ENCODE measurements at regions not wholly inside any gene's neighbourhood (a gene's known extent, or its start where the extent isn't known, plus 50 kb on each side); places are given as distances from the start of the nearest gene placed in this dataset.
"Not testable (repeated sequence)": the region's sequence is repeated elsewhere in the genome, so short reads cannot be mapped to it uniquely, and the experiment has no call there.

- no peak overlapping the region for H3K4me3 ChIP-seq (ENCODE audit: low read length)
- H3K27me3 ChIP-seq (ENCODE audit: control insufficient read depth, insufficient read depth): no peaks in the 10 kb centered on the region
- DNase-seq (no peak), ATAC-seq (no peak)
- H3K9me3 ChIP-seq (ENCODE audit: control insufficient read depth, low read length): no peaks in the 10 kb centered on the region
- 61% methylated on average over 4 of the region's 4 CpGs for WGBS
- no peak overlapping the region for H3K27ac ChIP-seq (ENCODE audit: low read length)
- intact Hi-C loops (cut with DNase I): no loop called here
- H3K4me1 ChIP-seq (ENCODE audit: control insufficient read depth, insufficient read depth, low read length): no peaks in the 10 kb centered on the region
Observed at GRCh38 chr18:64693766-64694165, 544.9 kb upstream of the LINC00305 start.

DNA sequence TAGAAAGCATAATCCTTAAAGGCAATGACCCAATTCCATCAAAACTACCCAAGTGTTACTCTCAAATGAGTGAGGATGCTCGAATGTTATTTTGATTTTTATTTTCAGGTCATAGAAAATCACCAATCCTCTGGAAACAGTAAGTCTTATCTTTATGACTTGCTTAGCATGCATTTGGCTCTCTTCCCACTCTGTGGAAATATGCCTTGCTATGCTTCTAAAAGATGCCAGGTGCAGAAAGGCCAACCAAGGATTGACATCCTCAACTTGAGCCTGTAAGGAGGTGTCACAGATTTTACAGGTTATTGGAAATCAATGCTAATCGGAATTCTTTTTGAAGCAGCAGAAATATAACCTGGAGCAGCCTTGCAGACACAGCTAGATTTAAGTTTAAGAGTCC, 543.9 kb upstream of the LINC00305 start:
- no peak for DNase-seq
- Histone ChIP-seq H3K9me3 (ENCODE audit: control insufficient read depth, low read length) (no peaks in the 10 kb centered on the region), H3K4me3 (ENCODE audit: low read length) (no peak overlapping the region), H3K27ac (ENCODE audit: low read length) (no peak overlapping the region), H3K4me1 (ENCODE audit: control insufficient read depth, insufficient read depth, low read length) (no peaks in the 10 kb centered on the region), H3K27me3 (ENCODE audit: control insufficient read depth, insufficient read depth) (no peaks in the 10 kb centered on the region)
- 82% methylated on average over 2 of the region's 2 CpGs for WGBS
- intact Hi-C loops (cut with DNase I): no loop called here
- no peak for ATAC-seq

- intact Hi-C loops (cut with DNase I): no loop called here
- Histone ChIP-seq H3K9me3 (ENCODE audit: control insufficient read depth, low read length) (no peaks in the 10 kb centered on the region), H3K4me1 (ENCODE audit: control insufficient read depth, insufficient read depth, low read length) (no peaks in the 10 kb centered on the region), H3K4me3 (ENCODE audit: low read length) (no peak overlapping the region), H3K27ac (ENCODE audit: low read length) (no peak overlapping the region), H3K27me3 (ENCODE audit: control insufficient read depth, insufficient read depth) (no peaks in the 10 kb centered on the region)
- DNase-seq: no peak
- ATAC-seq: no peak
- 75% methylated on average over 2 of the region's 2 CpGs for WGBS
Observed at GRCh38 chr18:64679121-64679520, 530.2 kb upstream of the LINC00305 start.

DNA sequence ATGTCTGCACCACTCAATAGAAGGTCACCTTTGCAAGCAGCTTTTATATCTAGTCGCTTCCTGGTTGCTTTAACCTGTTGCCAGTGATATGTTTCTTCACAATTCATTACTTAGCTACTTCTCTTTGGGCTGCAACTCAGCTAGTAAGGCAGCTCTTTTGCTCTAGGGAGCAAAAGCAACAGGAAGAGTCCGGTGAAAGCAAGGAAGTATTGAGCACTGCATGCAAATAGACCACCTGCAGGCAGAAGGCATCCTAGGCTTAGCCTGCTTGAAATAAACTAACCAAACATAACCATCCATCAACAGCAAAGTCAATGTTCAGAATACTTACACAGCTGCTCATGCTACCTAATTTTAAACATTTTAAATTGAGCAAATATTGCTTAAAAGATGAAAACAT, 529.2 kb upstream of the LINC00305 start:
- 60% methylated on average over 2 of the region's 2 CpGs for WGBS

DNA sequence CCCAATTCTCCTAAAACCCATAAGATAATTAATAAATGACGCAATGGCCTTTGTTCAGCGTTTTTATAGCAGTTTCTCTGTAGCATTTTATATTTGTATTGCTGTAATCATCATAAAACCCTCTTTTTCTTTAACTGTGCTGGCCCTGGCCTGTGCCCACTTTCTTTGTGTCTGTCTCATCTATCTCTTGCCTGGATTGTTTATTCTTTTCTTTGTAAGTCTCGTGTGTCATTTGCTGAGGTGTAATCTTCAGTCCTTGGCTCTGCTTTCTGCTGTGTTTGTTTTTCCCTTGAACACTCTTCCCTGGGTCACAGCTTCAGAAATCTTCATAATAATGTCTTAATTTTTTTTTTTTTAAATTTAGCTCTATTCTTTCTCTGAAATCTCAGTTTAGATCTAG, 525.8 kb upstream of the LINC00305 start:
- ATAC-seq: no peak
- no peaks in the 10 kb centered on the region for H3K9me3 ChIP-seq (ENCODE audit: control insufficient read depth, low read length)
- WGBS: 73% methylated on average over 3 of the region's 3 CpGs
- no peak overlapping the region for H3K27ac ChIP-seq (ENCODE audit: low read length)
- no peaks in the 10 kb centered on the region for H3K4me1 ChIP-seq (ENCODE audit: control insufficient read depth, insufficient read depth, low read length)
- H3K27me3 ChIP-seq (ENCODE audit: control insufficient read depth, insufficient read depth): no peaks in the 10 kb centered on the region
- no peak for DNase-seq
- H3K4me3 ChIP-seq (ENCODE audit: low read length): no peak overlapping the region
- intact Hi-C loops (cut with DNase I): no loop called here

More for the DNA sequence above, 529.2 kb upstream of the LINC00305 start:
- no peaks in the 10 kb centered on the region for H3K9me3 ChIP-seq (ENCODE audit: control insufficient read depth, low read length)
- no peak overlapping the region for H3K4me3 ChIP-seq (ENCODE audit: low read length)
- DNase-seq (no peak), ATAC-seq (no peak)
- no peak overlapping the region for H3K27ac ChIP-seq (ENCODE audit: low read length)
- intact Hi-C loops (cut with DNase I): no loop called here
- no peaks in the 10 kb centered on the region for H3K27me3 ChIP-seq (ENCODE audit: control insufficient read depth, insufficient read depth)
- H3K4me1 ChIP-seq (ENCODE audit: control insufficient read depth, insufficient read depth, low read length): no peaks in the 10 kb centered on the region

GRCh38 chr18:64671293-64671692, 522.4 kb upstream of the LINC00305 start:
- H3K4me3 ChIP-seq (ENCODE audit: low read length); ATAC-seq; H3K27ac ChIP-seq (ENCODE audit: low read length); H3K9me3 ChIP-seq (ENCODE audit: control insufficient read depth, low read length); H3K27me3 ChIP-seq (ENCODE audit: control insufficient read depth, insufficient read depth); intact Hi-C loops (cut with DNase I); H3K4me1 ChIP-seq (ENCODE audit: control insufficient read depth, insufficient read depth, low read length); DNase-seq: not testable (repeated sequence)
- 71% methylated on average over 5 of the region's 5 CpGs for WGBS

GRCh38 chr18:64668461-64668962, 519.6 kb upstream of the LINC00305 start:
- no peaks in the 10 kb centered on the region for H3K9me3 ChIP-seq (ENCODE audit: control insufficient read depth, low read length)
- 95% methylated on average over 1 of the region's 1 CpG for WGBS
- no peak overlapping the region for H3K27ac ChIP-seq (ENCODE audit: low read length)
- intact Hi-C loops (cut with DNase I): no loop called here
- no peaks in the 10 kb centered on the region for H3K4me1 ChIP-seq (ENCODE audit: control insufficient read depth, insufficient read depth, low read length)
- DNase-seq (no peak), ATAC-seq (no peak)
- no peak overlapping the region for H3K4me3 ChIP-seq (ENCODE audit: low read length)
- no peaks in the 10 kb centered on the region for H3K27me3 ChIP-seq (ENCODE audit: control insufficient read depth, insufficient read depth)

DNA sequence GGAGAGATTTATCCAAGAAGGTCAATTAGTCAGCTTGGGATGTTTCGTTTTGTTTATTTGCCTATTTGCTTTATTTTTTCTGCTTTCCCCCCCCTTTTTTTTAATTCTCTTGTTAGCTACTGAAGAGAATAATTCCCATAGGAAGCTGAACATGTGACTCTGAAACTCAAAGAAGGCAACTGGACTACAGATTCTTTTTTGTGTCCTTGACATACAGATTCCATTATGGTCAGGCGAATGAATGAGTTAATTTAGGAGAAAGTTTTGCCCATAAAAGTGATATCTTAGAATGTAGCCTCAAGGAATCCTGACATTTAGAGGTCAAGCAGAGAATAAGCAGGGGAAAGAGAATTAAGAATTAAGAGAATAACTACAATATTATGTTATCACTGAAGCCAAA, 514.2 kb upstream of the LINC00305 start:
- no peak for ATAC-seq
- DNase-seq: no peak
- WGBS: 88% methylated on average over 2 of the region's 2 CpGs
- Histone ChIP-seq H3K27ac (ENCODE audit: low read length) (no peak overlapping the region), H3K27me3 (ENCODE audit: control insufficient read depth, insufficient read depth) (no peaks in the 10 kb centered on the region), H3K9me3 (ENCODE audit: control insufficient read depth, low read length) (no peaks in the 10 kb centered on the region), H3K4me1 (ENCODE audit: control insufficient read depth, insufficient read depth, low read length) (no peaks in the 10 kb centered on the region), H3K4me3 (ENCODE audit: low read length) (no peak overlapping the region)
- intact Hi-C loops (cut with DNase I): no loop called here

- no peak overlapping the region for H3K4me3 ChIP-seq (ENCODE audit: low read length)
- H3K27me3 ChIP-seq (ENCODE audit: control insufficient read depth, insufficient read depth): no peaks in the 10 kb centered on the region
- ATAC-seq (no peak), DNase-seq (no peak)
- H3K27ac ChIP-seq (ENCODE audit: low read length): no peak overlapping the region
- intact Hi-C loops (cut with DNase I): no loop called here
- 31% methylated on average over 4 of the region's 4 CpGs for WGBS
- no peaks in the 10 kb centered on the region for H3K9me3 ChIP-seq (ENCODE audit: control insufficient read depth, low read length)
- no peaks in the 10 kb centered on the region for H3K4me1 ChIP-seq (ENCODE audit: control insufficient read depth, insufficient read depth, low read length)
Observed at GRCh38 chr18:64659196-64659595, 510.3 kb upstream of the LINC00305 start.

DNA sequence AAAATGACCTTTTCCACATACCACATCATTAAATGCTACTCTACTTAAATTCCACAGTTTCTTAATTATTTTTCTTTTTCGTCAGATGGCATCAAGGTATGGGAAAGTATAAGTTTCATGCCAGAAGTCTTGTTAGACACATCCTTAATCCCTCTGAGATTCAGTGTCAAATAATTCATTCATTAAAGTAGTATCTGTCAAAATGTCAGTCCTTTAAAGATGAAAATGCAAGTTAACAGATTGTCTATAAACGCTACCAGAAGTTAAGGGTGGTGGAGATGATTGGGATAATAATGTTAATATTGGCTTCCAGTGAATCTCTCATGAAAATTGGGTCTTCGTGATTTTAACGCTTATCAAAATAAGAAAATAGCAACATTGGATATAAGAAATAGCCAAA, 504.2 kb upstream of the LINC00305 start:
- Histone ChIP-seq H3K4me1 (ENCODE audit: control insufficient read depth, insufficient read depth, low read length) (no peaks in the 10 kb centered on the region), H3K9me3 (ENCODE audit: control insufficient read depth, low read length) (no peaks in the 10 kb centered on the region), H3K27me3 (ENCODE audit: control insufficient read depth, insufficient read depth) (no peaks in the 10 kb centered on the region), H3K4me3 (ENCODE audit: low read length) (no peak overlapping the region), H3K27ac (ENCODE audit: low read length) (no peak overlapping the region)
- DNase-seq (no peak), ATAC-seq (no peak)
- 66% methylated on average over 4 of the region's 4 CpGs for WGBS
- intact Hi-C loops (cut with DNase I): no loop called here

- no peaks in the 10 kb centered on the region for H3K27me3 ChIP-seq (ENCODE audit: control insufficient read depth, insufficient read depth)
Observed at GRCh38 chr18:64650068-64650467, 501.2 kb upstream of the LINC00305 start.

DNA sequence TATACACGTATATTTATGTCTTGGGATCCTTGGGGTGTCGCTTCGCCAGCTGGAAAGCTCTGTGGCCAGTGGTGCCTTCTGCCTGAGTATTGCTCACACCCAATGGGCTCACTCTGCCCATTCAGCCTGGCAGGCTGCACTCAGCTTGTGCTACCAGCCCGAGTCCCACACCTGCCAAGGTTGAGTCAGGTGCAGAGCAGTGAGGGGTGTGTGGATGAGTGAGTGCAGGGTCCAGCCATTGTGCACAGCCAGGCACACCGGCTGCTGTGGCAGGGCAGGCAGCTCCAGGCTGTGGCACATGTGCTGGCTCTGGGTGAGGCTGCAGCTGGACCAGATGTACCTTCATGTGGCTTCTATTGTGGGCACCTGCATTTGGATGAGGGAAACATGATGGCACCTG, 496.9 kb upstream of the LINC00305 start:
- no peaks in the 10 kb centered on the region for H3K4me1 ChIP-seq (ENCODE audit: control insufficient read depth, insufficient read depth, low read length)
- DNase-seq: no peak
- no peaks in the 10 kb centered on the region for H3K9me3 ChIP-seq (ENCODE audit: control insufficient read depth, low read length)
- no peaks in the 10 kb centered on the region for H3K27me3 ChIP-seq (ENCODE audit: control insufficient read depth, insufficient read depth)
- intact Hi-C loops (cut with DNase I): no loop called here
- peak in 1 of 2 donors; percentile 19 for ATAC-seq
- 91% methylated on average over 5 of the region's 5 CpGs for WGBS
- no peak overlapping the region for H3K4me3 ChIP-seq (ENCODE audit: low read length)
- no peak overlapping the region for H3K27ac ChIP-seq (ENCODE audit: low read length)

More at GRCh38 chr18:64650068-64650467, 501.2 kb upstream of the LINC00305 start:
- Histone ChIP-seq H3K9me3 (ENCODE audit: control insufficient read depth, low read length) (no peaks in the 10 kb centered on the region), H3K4me3 (ENCODE audit: low read length) (no peak overlapping the region), H3K27ac (ENCODE audit: low read length) (no peak overlapping the region), H3K4me1 (ENCODE audit: control insufficient read depth, insufficient read depth, low read length) (no peaks in the 10 kb centered on the region)
- 68% methylated on average over 2 of the region's 2 CpGs for WGBS
- ATAC-seq: no peak
- intact Hi-C loops (cut with DNase I): no loop called here
- DNase-seq: no peak

All from right cardiac atrium (tissue), 5 donors.